RCC 7860 (cell line): ENCODE measurements at regions not wholly inside any gene's neighbourhood (a gene's known extent, or its start where the extent isn't known, plus 50 kb on each side); places are given as distances from the start of the nearest gene placed in this dataset.
"Not testable (repeated sequence)": the region's sequence is repeated elsewhere in the genome, so short reads cannot be mapped to it uniquely, and the experiment has no call there.

Source experiments
- DNase-seq: peaks from one replicate; pipeline ENCODE4 v3.0.0-alpha.2; 2015; ENCODE audit warnings: low spot score
- FAIRE-seq: peaks from 2 replicates; lab custom pipeline; 2012; peaks lifted over from hg19 to GRCh38; lab: Jason Lieb, UNC

- DNase-seq (no peak), FAIRE-seq (no peak)
Measured at GRCh38 chr21:38905328-38905727, 99.6 kb downstream of the ETS2 start.

- no peak for DNase-seq
Measured at GRCh38 chr21:38903690-38904139, 98.0 kb downstream of the ETS2 start.

GRCh38 chr21:38902608-38903445 lies 97.1 kb downstream of the ETS2 start:
- DNase-seq (no peak), FAIRE-seq (no peak)

More at GRCh38 chr21:38903690-38904139, 98.0 kb downstream of the ETS2 start:
- FAIRE-seq, result no peak

GRCh38 chr21:38900499-38900898 lies 94.8 kb downstream of the ETS2 start:
- FAIRE-seq, result no peak
- DNase-seq, result no peak

GRCh38 chr21:38899985-38900384 lies 94.3 kb downstream of the ETS2 start:
- not testable (repeated sequence) for DNase-seq, FAIRE-seq

GRCh38 chr21:38899277-38899947 lies 93.7 kb downstream of the ETS2 start:
- DNase-seq (no peak), FAIRE-seq (no peak)

GRCh38 chr21:38898422-38899096 lies 92.8 kb downstream of the ETS2 start:
- FAIRE-seq (no peak), DNase-seq (no peak)

GRCh38 chr21:38897532-38898421 lies 92.0 kb downstream of the ETS2 start:
- FAIRE-seq, result no peak
- DNase-seq, result no peak

GRCh38 chr21:38894899-38895298 lies 89.2 kb downstream of the ETS2 start:
- DNase-seq (no peak), FAIRE-seq (no peak)

GRCh38 chr21:38888991-38889561 lies 83.3 kb downstream of the ETS2 start:
- FAIRE-seq, result no peak

GRCh38 chr21:38887749-38888148 lies 82.0 kb downstream of the ETS2 start:
- no peak for FAIRE-seq
- no peak for DNase-seq

More at GRCh38 chr21:38888991-38889561, 83.3 kb downstream of the ETS2 start:
- no peak for DNase-seq

- no peak for DNase-seq
Measured at GRCh38 chr21:38887062-38887686, 81.4 kb downstream of the ETS2 start.

GRCh38 chr21:38885909-38886308 lies 80.2 kb downstream of the ETS2 start:
- FAIRE-seq (no peak), DNase-seq (no peak)

More at GRCh38 chr21:38887062-38887686, 81.4 kb downstream of the ETS2 start:
- no peak for FAIRE-seq

- FAIRE-seq, result no peak
- DNase-seq, result no peak
Measured at GRCh38 chr21:38884440-38884839, 78.7 kb downstream of the ETS2 start.

- DNase-seq (no peak), FAIRE-seq (no peak)
Measured at GRCh38 chr21:38883142-38883541, 77.4 kb downstream of the ETS2 start.

- no peak for DNase-seq
- no peak for FAIRE-seq
Measured at GRCh38 chr21:38881131-38881530, 75.4 kb downstream of the ETS2 start.

GRCh38 chr21:38880577-38880966 lies 74.8 kb downstream of the ETS2 start:
- DNase-seq (no peak), FAIRE-seq (no peak)

GRCh38 chr21:38879912-38880576 lies 74.3 kb downstream of the ETS2 start:
- no peak for FAIRE-seq

More at GRCh38 chr21:38879912-38880576, 74.3 kb downstream of the ETS2 start:
- no peak for DNase-seq
